Right ventricle myocardium superior (tissue), 1 donor: ENCODE measurements at regions not wholly inside any gene's neighbourhood (a gene's known extent, or its start where the extent isn't known, plus 50 kb on each side); places are given as distances from the start of the nearest gene placed in this dataset.
"Not testable (repeated sequence)": the region's sequence is repeated elsewhere in the genome, so short reads cannot be mapped to it uniquely, and the experiment has no call there.

ENCODE experiments used
- ATAC-seq: fragments of 200-7000 bp; cut with Tn5 transposase; one replicate; pipeline ENCODE4 v1.9.1; 2020; ENCODE audit warnings: mild to moderate bottlenecking; ENCODE audit not compliant: poor library complexity
- DNase-seq: peaks from one replicate; pipeline ENCODE4 v3.0.0-alpha.2; 2020
- intact Hi-C: fragments of 100-400 bp; cut with DNase I; formaldehyde crosslinking; loops from one replicate; pipeline ENCODE4 v1.11.2; 2022
- donor health status: DM: no; HTN: yes; CAD: no; lungs with severe emphysema.

DNA sequence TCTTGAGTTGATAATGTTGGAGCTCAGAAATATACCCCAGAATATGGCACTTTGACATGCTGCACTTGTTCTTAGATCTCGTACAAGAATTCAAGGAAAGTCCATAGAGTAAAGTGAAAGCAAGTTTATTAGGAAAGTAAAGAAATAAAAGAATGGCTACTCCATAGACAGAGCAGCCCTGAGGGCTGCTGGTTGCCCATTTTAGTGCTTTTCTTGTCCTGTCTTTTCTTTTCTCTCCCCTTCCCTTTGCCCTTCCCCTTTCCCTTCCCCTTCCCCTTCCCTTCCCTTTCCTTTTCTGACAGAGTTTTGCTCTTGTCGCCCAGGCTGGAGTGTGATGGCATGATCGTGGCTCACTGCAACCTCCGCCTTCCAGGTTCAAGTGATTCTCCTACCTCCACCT is 283.4 kb upstream of the SEMA6A start:
- ATAC-seq, intact Hi-C loops, DNase-seq: not testable (repeated sequence)

DNA sequence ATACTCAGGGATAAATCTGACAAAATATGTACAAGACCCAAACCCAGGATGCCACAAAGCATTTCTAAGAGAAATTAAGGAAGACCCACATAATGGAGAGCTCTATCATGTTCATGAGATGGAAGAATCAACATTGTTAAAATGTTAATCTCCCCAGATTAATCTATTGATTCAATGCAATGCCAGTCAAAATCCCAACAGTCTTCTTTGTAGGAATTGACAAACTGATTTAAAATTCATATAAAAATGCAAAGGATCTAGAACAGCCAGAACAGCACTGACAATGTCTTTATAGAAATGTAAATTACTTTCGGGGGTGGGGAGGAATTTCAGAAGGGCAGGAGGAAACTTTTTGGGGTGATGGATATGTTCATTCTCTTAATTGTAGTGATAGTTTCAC is 281.6 kb upstream of the SEMA6A start:
- no peak for ATAC-seq
- intact Hi-C loops = no loop called here

DNA sequence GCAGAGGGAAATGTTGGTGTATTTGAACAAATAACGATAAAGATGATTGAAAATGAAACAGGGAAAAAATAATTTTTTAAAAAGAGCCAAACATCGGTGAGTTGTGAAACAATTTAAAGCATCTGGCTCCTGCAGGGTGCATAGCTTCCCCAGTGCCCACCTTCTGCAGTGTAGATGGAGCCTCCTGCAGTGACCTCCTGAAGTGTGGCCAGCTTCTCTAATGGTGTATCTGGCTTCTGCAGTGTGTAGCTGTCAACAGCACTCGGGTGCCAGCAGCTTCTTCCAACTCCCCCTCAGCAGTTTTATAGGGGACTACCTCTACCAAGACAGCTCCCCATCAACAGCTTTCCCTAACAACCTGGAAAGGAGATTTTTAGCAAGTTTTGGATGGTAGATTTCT is 279.4 kb upstream of the SEMA6A start:
- DNase-seq = no peak
- intact Hi-C loops = no loop called here
- ATAC-seq = no peak

More for the DNA sequence above, 281.6 kb upstream of the SEMA6A start:
- DNase-seq = no peak

DNA sequence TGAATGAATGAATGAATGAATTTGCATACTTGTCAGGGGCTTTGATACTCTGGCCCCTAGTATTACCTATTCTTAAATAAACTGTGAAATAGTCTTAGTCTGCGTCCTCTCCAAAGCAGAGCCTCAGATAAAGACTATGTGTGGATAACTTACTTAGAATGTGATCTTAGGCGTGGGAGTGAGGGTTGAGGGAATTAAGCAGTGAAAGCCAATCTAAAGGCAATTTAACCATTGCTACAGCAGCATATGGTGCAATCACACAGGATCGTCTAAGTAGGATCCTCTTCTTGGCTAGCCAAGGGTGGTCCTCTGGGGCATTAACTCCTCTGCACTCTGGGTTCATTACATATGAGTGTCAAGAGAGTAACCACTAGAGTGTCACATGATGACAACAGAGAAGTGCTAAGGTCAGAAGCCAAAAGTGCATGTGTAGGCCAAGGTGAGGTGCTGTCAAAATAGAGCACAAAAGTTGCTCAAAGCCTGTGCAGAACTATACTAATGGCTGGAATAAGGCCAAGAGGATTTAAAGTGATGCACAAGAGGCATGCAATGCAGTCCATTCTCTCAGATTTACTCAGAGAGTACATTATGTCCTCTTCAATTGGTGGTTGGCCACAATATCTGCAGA is 274.4 kb upstream of the SEMA6A start:
- intact Hi-C loops = no loop called here
- ATAC-seq (no peak), DNase-seq (no peak)

DNA sequence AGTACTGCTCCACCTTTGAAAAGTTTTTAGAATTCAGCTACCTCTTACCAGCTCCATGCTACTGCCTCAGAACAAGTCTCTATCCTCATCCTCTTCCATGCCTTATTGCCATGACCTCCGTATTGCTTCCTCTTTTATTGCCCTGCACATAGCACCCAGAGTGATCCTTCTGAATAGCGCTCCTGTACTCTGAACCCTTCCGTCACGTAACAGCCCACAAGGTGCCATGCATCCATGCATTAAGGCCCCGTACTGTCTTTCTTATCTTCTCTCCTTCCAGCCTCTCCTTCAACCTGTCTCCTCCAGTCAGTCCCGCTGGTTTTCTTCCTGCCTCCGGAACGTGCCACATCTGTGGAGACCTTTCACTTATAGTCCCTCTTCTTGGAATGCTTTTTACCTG is 273.3 kb upstream of the SEMA6A start:
- intact Hi-C loops = no loop called here
- DNase-seq = no peak
- no peak for ATAC-seq

DNA sequence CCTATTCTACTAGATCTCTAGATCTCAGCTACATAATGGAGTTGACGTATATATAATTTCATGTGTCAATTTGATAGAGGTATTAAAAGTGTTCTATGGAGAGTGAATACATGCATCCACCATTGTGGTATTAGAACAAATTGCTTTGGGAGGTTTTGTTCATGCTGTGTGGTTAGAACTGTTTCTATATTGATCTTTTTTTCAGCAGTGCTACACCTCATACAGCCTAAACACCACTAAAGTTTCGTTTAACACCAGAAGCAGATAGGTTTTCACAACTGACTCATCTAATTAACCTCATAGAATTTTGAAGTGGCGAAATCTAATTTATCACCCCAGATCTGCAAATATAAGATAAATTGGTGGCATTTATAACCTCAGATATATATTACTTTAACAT is 269.4 kb upstream of the SEMA6A start:
- DNase-seq = no peak
- no peak for ATAC-seq

DNA sequence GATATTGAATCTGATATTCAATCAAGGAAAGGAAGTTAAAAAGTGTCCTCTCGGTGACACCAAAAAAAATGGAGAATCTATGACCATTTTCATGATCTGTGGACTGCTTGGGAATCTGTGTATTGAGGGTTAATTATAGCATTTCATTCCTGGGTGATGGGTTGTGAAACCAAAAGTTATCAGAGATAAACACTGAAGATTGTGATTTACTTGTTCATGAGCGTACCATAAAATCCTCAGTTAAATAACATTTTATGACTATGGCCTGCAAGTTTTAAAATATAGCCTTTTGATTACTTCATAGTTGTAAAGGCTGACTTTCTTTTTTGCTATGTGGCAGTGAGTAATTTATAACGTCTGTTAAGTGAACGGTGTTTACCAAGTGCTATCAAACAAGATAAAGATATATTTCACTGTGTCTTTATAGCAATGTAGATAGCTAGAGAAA is 267.9 kb upstream of the SEMA6A start:
- DNase-seq (no peak), ATAC-seq (no peak)
- intact Hi-C loops = no loop called here

More for the DNA sequence above, 269.4 kb upstream of the SEMA6A start:
- intact Hi-C loops = no loop called here

DNA sequence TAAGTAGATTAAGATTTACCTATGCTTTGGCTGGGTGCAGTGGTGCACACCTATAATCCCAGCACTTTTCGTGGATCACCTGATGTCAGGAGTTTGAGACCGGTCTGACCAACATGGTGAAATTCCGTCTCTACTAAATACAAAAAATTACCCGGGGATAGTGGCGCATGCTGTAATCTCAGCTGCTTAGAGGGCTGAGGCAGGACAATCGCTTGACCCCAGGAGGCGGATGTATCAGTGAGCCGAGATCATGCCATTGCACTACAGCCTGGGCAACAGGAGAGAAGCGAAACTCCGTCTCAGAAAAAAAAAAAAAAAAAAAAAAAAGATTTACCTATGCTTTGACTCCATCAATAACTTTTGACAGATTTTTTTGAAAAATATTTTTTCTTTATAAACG is 267.1 kb upstream of the SEMA6A start:
- ATAC-seq (no peak), DNase-seq (no peak)
- intact Hi-C loops = no loop called here

DNA sequence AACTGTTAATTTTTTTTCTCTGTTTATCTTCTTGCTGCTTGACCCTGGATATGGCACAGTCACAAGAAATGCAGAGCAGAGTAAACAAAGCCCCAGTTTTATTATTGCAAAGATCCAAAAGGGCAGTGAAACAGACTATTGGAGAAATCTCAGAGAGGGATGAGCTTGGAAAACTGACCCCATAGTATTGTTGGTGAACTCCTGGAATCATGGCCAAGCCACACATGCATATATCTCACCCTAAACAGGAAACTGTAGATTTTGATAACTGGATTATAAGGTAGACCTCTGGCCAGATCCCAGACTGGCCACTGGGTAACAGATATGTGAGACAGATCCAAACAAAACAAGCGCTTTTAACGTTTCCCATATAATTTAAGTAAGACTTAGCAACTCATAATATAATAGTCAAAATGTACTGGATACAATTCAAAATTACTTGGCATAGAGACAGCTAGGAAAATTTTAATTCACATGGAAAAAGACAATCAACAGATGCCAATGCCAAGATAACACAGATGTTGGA is 263.5 kb upstream of the SEMA6A start:
- no peak for ATAC-seq
- intact Hi-C loops = no loop called here
- DNase-seq = no peak

DNA sequence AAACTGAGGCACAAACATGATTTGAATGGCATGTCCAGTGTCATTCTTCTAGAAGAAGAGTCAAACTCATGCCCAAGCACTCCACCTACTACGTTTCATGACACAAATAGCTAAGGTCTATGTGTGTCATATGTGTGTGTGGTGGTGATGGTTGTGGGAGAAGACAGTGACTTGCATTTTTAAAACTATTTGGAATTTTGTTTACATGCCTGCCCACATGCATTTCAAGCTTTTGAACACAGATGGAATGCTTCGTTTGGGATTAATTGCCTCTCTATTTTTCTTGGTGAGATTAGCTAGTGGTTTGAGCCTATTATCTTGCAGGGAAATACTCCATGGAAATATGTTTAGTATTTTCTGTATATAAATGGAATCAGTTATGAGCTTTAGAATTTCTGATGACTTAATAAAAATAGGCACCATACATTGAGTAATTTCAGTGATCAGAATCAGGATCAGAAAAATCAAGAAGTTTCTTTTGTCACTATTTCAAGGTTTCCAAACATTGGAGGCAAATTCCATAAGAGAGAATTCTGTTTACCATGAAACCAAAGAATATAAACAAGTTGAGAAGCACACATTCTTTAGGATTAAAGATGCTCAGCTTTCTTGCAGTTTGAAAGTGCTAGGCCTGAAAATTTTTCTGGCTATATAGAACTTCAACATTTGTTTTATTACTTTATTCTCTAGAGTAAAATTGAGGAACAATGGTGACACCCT is 260.3 kb upstream of the SEMA6A start:
- intact Hi-C loops = no loop called here
- ATAC-seq = no peak
- DNase-seq = no peak

DNA sequence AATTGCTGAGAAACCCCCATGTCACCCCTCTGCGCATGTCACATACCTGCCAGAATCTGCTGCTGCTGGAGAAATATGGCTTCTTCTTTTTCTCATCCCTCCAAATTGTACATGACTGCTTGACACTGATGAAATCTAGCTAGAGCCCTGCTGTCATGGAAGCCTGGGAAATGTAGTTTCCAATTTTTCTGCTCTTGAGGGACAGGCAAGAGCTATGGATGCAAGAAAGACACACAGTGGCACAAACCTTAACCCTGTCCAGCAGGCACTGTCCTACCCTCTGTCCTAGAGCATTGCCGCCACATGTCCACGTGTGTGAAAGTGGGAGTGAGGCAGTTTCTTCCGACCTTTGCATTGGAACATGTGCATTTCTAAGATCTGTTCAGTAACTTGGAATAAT is 255.5 kb upstream of the SEMA6A start:
- DNase-seq = no peak
- intact Hi-C loops = no loop called here
- no peak for ATAC-seq

DNA sequence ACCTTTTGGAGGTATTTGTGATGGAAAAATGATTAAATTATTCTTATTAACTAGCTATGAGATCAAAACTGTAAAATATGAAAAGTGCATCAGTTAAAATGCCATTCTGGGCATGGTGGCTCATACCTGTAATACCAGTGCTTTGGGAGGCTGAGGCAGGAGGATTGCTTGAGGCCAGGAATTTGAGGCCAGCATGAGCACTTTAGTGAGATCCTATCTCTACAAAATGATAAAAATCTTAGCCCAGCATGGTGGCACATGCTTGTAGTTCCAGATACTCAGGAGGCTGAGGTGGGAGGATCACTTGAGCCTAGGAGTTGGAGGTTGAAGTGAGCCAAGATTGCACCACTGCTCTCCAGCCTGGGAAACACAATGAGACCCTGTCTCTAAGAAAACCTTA is 252.5 kb upstream of the SEMA6A start:
- intact Hi-C loops = no loop called here
- ATAC-seq = no peak
- DNase-seq = no peak

DNA sequence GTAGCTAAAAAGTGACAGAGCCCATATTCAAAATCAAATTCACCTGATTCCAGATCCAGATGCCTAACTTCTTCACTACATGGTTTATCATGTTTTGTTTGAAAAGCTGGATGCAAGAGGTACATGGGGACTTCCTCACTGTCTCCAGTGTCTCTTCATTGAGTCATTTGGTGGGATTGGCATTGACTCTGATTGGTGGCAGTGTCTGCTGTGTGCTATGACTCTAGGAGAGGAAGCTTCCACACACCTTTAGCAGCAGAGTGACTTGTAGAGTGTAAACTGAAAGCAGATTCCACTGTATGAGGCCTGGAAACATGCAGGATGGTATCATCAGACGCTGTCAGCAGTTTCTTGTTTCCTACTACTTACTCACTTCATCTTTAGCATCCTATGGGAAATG is 250.9 kb upstream of the SEMA6A start:
- intact Hi-C loops = no loop called here
- ATAC-seq = no peak

DNA sequence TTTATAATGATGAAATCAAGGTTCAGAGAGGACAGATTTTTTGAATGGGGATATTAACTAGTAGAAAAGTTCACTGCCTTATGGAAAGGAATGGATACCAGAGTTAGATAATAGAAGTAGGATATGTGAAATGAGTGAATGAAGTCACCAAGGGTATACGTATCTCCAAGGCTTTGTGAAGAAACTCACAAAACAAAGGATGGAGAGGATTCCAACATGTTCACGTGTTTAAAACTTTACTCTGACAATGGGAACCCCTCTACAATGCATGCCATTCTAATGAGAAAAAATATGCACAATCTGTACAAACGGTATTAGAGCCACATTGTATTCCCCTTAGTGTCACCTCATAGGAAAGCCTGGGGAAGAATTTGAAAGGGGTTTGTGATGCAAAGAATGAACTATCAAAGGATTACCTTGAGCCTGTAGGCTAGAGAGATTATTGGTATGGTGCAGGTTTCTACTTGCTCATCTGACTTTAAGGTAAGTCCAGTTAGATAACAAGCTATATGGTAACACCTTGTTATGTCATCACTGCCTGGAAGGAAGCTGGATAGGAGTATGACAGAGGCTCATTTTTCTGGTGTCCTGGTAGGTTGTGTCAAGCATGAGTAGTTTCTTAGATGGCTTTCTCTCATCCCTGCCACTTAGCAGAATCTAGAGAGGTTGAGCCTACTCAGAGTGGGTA is 250.3 kb upstream of the SEMA6A start:
- no peak for ATAC-seq
- intact Hi-C loops = no loop called here
- no peak for DNase-seq

More for the DNA sequence above, 250.9 kb upstream of the SEMA6A start:
- DNase-seq = no peak

DNA sequence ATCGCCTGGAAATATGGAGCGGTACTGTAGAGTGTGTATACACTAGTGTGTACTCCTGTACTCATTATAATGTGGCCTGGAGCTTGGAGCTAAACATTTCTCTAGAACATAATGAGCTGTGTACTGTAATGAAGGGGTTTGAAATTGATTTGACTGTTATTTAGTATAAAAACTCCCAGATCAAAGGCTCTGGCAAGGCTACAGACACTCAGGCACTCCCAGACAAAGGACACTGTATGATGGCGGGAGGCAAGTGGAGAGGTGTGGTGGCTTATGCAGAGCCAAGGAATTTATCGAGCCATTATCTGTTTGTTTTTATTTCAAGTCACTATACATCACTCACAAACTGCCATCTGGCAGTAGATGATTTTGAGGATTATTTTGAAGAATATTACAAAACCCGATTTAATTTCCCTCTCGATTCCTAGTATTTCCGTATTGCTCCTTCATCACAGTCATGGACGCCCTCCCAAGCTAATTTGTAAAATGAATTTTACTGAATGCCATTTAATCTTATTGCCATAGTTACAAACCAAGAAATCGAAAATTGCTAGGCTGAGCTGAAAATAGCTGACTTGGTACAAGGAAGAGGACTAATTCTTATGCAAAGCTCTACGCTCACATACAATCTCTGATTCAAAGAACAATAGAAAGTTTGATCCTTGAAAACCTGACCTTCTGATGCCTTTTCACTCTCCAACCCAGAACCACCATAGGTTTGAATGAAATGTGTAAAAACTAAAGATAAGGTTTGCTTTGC is 240.2 kb upstream of the SEMA6A start:
- DNase-seq = no peak
- ATAC-seq = no peak
- intact Hi-C loops = no loop called here

DNA sequence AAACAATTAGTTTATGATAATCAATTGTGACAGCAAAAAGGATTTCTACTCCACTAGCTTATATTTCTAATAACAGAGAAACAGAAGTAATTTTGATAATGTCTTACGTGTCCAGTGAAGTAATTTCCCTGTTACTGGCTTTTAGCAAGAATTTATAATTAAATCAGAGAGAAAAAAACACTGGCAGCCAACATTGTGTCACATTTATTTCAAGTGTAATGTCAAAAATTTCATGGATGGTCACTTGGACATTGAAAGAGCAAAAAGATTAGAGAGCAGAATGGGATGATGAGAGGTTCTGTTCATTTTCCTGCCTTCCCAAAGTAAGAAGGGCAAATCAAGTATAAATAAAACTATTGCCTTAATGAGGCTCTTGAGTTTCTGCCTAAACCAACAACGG is 239.3 kb upstream of the SEMA6A start:
- intact Hi-C loops = no loop called here
- no peak for DNase-seq
- ATAC-seq = no peak

DNA sequence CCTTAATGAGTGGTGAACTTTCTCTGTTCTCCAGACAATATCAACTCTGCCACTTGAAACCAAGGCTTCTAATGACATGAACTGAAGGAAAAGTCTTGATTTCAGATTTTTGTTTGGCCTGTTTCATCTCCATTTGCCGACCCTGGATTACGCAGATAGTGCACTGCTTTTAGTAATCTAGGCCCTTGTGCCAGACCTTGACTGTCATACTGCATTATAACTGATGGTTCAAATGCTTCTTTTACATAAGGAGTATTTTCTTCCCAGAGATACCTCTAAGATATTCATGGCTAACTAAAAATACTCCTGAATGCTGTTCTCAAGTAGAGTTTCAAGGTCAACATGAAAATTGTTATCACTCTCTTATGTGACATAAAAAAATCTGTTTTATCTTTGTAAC is 238.7 kb upstream of the SEMA6A start:
- intact Hi-C loops = no loop called here
- no peak for ATAC-seq

DNA sequence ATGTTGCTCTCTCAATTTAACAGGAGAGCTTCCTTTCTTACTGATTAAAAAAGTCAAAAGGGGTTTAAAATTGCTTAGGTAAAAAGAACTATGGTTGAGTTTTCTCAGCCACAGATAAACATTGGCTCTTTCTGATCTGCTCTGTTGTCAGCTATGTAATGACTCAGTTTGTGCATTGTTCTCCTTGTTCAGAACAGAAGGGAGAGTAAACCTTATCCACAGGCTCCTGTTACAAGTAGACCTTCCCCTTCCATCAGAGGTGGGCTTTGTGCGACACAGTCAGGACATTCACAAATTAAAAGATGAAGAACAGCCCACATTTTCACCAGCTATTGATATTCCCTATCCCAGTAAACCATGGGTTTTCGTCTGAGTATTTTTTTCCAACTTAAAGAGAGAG is 236.3 kb upstream of the SEMA6A start:
- no peak for DNase-seq
- intact Hi-C loops = no loop called here
- no peak for ATAC-seq

More for the DNA sequence above, 238.7 kb upstream of the SEMA6A start:
- no peak for DNase-seq

DNA sequence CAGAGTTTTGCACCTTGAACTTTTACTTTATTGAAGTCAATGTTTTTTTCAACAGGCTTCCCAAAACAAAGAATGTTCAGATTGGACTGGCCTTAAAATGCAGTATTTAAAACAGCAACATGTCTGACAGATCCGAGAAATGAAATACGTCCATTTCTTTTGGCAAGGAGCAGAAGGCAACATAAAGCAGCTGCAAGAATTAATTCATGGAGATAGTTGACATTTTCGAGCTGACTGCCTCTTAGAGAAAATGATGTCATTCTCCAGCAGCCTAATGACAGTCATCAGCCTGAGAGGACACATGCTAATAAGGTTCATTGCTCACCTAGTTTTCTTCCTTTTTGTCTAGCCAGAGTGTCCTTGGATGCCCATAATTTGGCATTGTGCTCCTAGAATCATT is 232.2 kb upstream of the SEMA6A start:
- DNase-seq (no peak), ATAC-seq (no peak)
- intact Hi-C loops = no loop called here
